Lower lobe of right lung (tissue), 2 donors: ENCODE measurements at regions not wholly inside any gene's neighbourhood (a gene's known extent, or its start where the extent isn't known, plus 50 kb on each side); places are given as distances from the start of the nearest gene placed in this dataset.

Source experiments
- ATAC-seq, 2 donors: fragments of 200-7000 bp; cut with Tn5 transposase; one replicate each; pipeline ENCODE4 v1.9.1; 2020 to 2022; ENCODE audit warnings: mild to moderate bottlenecking in 2 of 2, moderate library complexity in 2 of 2
- DNase-seq: peaks from one replicate; pipeline ENCODE4 v3.0.0-alpha.2; 2020
- H3K27ac ChIP-seq: fragments of 200-600 bp; one replicate; pipeline ENCODE4 v1.8.0; 2022
- H3K27me3 ChIP-seq: fragments of 200-600 bp; one replicate; pipeline ENCODE4 v1.8.0; 2022; ENCODE audit warnings: low read depth
- H3K36me3 ChIP-seq: fragments of 200-600 bp; one replicate; pipeline ENCODE4 v1.8.0; 2022; ENCODE audit warnings: mild to moderate bottlenecking
- H3K4me1 ChIP-seq: fragments of 200-600 bp; one replicate; pipeline ENCODE4 v1.8.0; 2022
- H3K4me3 ChIP-seq: fragments of 200-600 bp; one replicate; pipeline ENCODE4 v1.8.0; 2022; ENCODE audit warnings: mild to moderate bottlenecking
- H3K9me3 ChIP-seq: fragments of 200-600 bp; one replicate; pipeline ENCODE4 v1.8.0; 2022
- intact Hi-C: fragments of 100-400 bp; cut with DNase I; formaldehyde crosslinking; loops from one replicate; pipeline ENCODE4 v1.11.0; 2022
- TF ChIP-seq, protein P1 (sequence below): fragments of 200-600 bp; IDR thresholded peaks from one replicate; pipeline ENCODE4 v1.8.0; 2022; ENCODE audit warnings: antibody characterized with exemption, mild to moderate bottlenecking
- donor health status: DM: no; HTN: yes; CAD: no; lungs with severe emphysema.

DNA sequence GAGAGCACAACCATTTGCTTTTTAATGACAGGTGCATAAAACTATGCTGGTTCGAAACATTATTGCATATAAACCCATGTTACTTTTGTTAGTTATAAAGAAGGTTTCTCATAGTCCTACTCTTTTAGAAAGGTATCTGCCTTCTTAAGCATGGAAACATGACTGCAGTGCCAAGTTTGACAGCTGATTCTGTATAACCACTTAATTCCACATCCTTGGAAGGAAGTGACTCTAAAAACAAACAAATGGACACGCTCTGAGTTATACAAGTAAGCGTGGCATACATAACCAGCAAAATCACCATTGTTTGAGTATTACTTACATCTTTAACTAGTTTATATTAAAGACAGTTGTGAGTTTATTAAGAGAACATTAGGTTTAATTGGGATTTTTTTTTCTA lies 125.0 kb upstream of the HDGFL1 start:
- ATAC-seq (no peak), DNase-seq (no peak)
- intact Hi-C loops = no loop called here
- no peak overlapping the region for H3K27ac ChIP-seq
- no peaks in the 10 kb centered on the region for H3K27me3 ChIP-seq
- H3K36me3 ChIP-seq = no peaks in the 10 kb centered on the region
- no peaks in the 10 kb centered on the region for H3K9me3 ChIP-seq
- H3K4me3 ChIP-seq = no peak overlapping the region
- peaks cover 38% of the 10 kb centered on the region for H3K4me1 ChIP-seq
- TF ChIP-seq, protein P1, sequence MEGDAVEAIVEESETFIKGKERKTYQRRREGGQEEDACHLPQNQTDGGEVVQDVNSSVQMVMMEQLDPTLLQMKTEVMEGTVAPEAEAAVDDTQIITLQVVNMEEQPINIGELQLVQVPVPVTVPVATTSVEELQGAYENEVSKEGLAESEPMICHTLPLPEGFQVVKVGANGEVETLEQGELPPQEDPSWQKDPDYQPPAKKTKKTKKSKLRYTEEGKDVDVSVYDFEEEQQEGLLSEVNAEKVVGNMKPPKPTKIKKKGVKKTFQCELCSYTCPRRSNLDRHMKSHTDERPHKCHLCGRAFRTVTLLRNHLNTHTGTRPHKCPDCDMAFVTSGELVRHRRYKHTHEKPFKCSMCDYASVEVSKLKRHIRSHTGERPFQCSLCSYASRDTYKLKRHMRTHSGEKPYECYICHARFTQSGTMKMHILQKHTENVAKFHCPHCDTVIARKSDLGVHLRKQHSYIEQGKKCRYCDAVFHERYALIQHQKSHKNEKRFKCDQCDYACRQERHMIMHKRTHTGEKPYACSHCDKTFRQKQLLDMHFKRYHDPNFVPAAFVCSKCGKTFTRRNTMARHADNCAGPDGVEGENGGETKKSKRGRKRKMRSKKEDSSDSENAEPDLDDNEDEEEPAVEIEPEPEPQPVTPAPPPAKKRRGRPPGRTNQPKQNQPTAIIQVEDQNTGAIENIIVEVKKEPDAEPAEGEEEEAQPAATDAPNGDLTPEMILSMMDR = no peak

DNA sequence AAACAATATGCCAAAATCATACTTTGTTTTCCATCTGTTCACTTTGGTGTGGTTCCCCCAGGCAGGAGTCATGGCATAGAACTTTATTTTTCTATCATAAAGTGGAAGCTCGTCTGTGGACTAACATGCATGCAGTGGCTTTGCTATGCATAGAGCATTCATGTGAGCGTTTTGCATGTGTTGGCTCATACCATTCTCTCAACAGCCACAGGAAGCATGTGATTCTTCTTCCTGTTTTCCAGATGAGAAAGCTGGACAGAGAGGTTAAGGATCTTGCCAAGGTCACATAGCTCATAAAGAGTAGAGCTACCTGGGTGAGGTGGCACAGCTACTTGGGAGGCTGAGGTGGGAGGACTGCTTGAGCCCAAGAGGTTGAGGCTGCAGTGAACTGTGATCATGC lies 123.4 kb upstream of the HDGFL1 start:
- TF ChIP-seq, protein P1 = no peak
- no peaks in the 10 kb centered on the region for H3K27me3 ChIP-seq
- H3K4me3 ChIP-seq = no peak overlapping the region
- intact Hi-C loops = no loop called here
- peaks cover 38% of the 10 kb centered on the region for H3K4me1 ChIP-seq
- DNase-seq (no peak), ATAC-seq (no peak)
- H3K36me3 ChIP-seq = no peaks in the 10 kb centered on the region
- H3K9me3 ChIP-seq = no peaks in the 10 kb centered on the region
- no peak overlapping the region for H3K27ac ChIP-seq

DNA sequence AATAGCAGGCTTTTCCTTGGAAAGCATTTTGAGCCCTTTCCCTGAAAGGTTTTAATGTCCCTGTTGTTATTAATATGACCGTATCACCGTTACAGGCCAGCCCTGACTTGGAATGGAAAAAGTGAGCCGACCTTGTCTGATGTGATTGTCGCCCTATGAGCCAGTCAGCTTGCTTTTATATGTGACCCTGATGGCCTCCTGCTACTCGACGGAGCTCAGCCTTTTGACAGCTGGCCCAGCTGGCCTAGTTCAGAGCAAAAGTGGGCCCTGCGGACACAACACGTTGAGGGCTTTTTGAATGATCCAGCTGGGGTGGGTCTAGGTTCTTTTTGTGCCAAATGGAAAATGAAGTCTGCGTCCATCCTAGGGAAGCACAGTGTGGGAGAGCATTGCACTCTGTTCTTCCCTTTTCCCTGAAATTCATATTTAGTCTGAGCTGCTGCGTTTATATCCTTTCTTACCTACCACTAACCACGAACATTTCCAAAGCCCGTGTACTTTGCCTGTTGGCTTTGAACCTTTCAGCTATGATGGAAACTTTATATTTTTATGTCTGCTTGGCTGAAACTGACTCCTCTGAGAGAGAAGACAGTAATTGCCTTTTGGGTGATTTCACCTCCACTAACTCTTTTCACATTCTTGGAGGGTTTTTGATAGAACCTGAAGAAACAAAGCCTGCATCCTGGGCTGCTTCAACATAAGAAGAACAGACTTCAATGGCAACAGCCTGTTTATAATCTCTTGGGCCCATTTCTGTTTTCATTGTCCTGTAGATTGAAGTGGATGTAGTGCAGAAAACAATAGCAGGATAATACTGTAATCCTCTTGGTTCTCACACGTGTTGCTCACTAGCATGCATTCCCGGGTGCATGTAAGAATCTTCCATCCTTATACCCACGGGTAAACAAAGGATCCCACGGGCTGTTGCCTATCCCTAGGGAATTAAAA lies 121.8 kb upstream of the HDGFL1 start:
- DNase-seq = no peak
- H3K4me1 ChIP-seq = peaks cover 38% of the 10 kb centered on the region
- H3K36me3 ChIP-seq = no peaks in the 10 kb centered on the region
- intact Hi-C loops = no loop called here
- no peak overlapping the region for H3K27ac ChIP-seq
- no peak overlapping the region for H3K4me3 ChIP-seq
- ATAC-seq = no peak
- no peaks in the 10 kb centered on the region for H3K27me3 ChIP-seq
- TF ChIP-seq, protein P1 = no peak
- no peaks in the 10 kb centered on the region for H3K9me3 ChIP-seq

DNA sequence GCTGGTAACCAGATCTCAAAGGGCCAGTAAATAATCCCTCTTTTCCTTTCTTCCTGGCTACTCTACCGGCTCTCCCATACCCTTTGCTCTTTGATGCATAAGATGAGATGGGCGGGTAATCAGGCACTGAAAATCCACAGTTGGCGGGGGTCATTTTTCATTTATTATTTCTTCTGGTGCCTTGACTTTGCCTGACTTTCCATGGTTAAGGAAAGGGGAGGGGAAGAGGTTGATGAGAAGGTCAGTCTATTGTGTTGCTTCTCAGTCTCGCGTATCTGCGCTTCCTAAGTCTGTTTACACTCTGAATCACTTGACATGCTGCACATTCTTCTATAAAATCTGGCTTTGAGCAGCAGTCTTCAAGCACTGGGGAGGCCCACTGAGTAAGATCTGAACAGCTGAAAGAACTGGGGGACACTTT lies 121.1 kb upstream of the HDGFL1 start:
- intact Hi-C loops = no loop called here
- Histone ChIP-seq H3K27ac (no peak overlapping the region), H3K4me3 (no peak overlapping the region), H3K27me3 (no peaks in the 10 kb centered on the region), H3K9me3 (no peaks in the 10 kb centered on the region), H3K36me3 (no peaks in the 10 kb centered on the region), H3K4me1 (peaks cover 38% of the 10 kb centered on the region)
- DNase-seq (no peak), ATAC-seq (peak in 1 of 2 donors; percentile 62)
- TF ChIP-seq, protein P1 = no peak

DNA sequence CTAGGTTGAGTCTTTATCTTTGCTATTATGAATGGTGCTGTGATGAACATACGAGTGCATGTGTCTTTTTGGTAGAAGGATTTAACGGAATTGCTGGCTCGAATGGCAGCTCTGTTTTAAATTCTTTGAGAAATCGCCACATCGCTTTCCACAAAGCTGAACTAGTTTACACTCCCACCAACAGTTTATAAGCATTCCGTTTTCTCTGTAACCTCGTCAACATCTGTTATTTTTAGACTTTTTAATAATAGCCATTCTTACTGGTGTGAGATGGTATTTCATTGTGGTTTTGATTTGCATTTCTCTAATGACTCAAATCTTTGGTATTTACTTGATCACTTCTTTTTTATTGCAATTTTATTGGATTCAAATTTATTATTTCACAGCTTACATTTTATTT lies 117.4 kb upstream of the HDGFL1 start:
- TF ChIP-seq, protein P1 = no peak
- no peak for ATAC-seq
- peaks cover 3% of the 10 kb centered on the region for H3K9me3 ChIP-seq

More for the DNA sequence above, 117.4 kb upstream of the HDGFL1 start:
- no peak for DNase-seq
- intact Hi-C loops = no loop called here
- Histone ChIP-seq H3K27ac (no peak overlapping the region), H3K36me3 (no peaks in the 10 kb centered on the region), H3K27me3 (no peaks in the 10 kb centered on the region), H3K4me1 (peaks cover 22% of the 10 kb centered on the region), H3K4me3 (no peak overlapping the region)
